Caco-2 (cell line): ENCODE measurements at regions not wholly inside any gene's neighbourhood (a gene's known extent, or its start where the extent isn't known, plus 50 kb on each side); places are given as distances from the start of the nearest gene placed in this dataset.
"Not testable (repeated sequence)": the region's sequence is repeated elsewhere in the genome, so short reads cannot be mapped to it uniquely, and the experiment has no call there.

ENCODE experiments used
- BruUV-seq: library from RNA; stranded (reverse); fragments of 400-500 nt; replicated peaks from 2 replicates; lab custom pipeline; 2021; lab: Mats Ljungman, UMichigan
- CTCF ChIA-PET: fragments of 300-600 bp; sonication (Branson Sonifier 250); formaldehyde crosslinking; loops from one replicate; lab custom pipeline; 2022; ENCODE audit warnings: antibody characterized with exemption; lab: Charles Lee
- POLR2A ChIA-PET: fragments of 300-600 bp; sonication (Branson Sonifier 250); formaldehyde crosslinking; loops from one replicate; lab custom pipeline; 2022; ENCODE audit warnings: antibody characterized with exemption; lab: Charles Lee
- DNase-seq, 2 experiments: peaks; one replicate each; pipeline versions ENCODE4 v3.0.0 to v3.0.0-alpha.2; 2020 to 2022
- H3K27me3 ChIP-seq: replicated peaks from 2 replicates; pipeline ENCODE4 v1.6.0; 2011; ENCODE audit warnings: low read length; ENCODE audit not compliant: control insufficient read depth, insufficient read depth
- H3K36me3 ChIP-seq: 2 replicates; pipeline ENCODE4 v1.5.1; 2011; ENCODE audit warnings: low read length; ENCODE audit not compliant: control insufficient read depth, insufficient read depth
- H3K4me1 ChIP-seq: fragments of 250-450 bp; sonication (Bioruptor Pico); 2 replicates; pipeline ENCODE4 v1.5.1; 2020; ENCODE audit warnings: mild to moderate bottlenecking
- H3K4me3 ChIP-seq: 2 replicates; pipeline ENCODE4 v1.5.1; 2011; ENCODE audit warnings: low read depth, mild to moderate bottlenecking, control low read depth, low read length
- H3K9me3 ChIP-seq: fragments of 250-450 bp; sonication (Bioruptor Pico); 2 replicates; pipeline ENCODE4 v1.5.1; 2020; ENCODE audit warnings: mild to moderate bottlenecking, moderate library complexity
- H3K27ac Mint-ChIP-seq: one replicate; pipeline ENCODE4 v1.8.0; 2022; ENCODE audit warnings: mixed read lengths; ENCODE audit not compliant: unreplicated experiment
- H3K27me3 Mint-ChIP-seq: one replicate; pipeline ENCODE4 v1.8.0; 2022; ENCODE audit warnings: mixed read lengths; ENCODE audit not compliant: insufficient read depth, unreplicated experiment
- H3K36me3 Mint-ChIP-seq: one replicate; pipeline ENCODE4 v1.8.0; 2022; ENCODE audit warnings: mild to moderate bottlenecking, mixed read lengths; ENCODE audit not compliant: insufficient read depth, unreplicated experiment
- H3K4me1 Mint-ChIP-seq: one replicate; pipeline ENCODE4 v1.8.0; 2022; ENCODE audit warnings: low read depth, mixed read lengths; ENCODE audit not compliant: unreplicated experiment
- H3K4me3 Mint-ChIP-seq: one replicate; pipeline ENCODE4 v1.8.0; 2022; ENCODE audit warnings: mild to moderate bottlenecking, moderate library complexity, mixed read lengths; ENCODE audit not compliant: unreplicated experiment
- H3K9me3 Mint-ChIP-seq: one replicate; pipeline ENCODE4 v1.8.0; 2022; ENCODE audit warnings: mixed read lengths; ENCODE audit not compliant: unreplicated experiment
- intact Hi-C: fragments of 100-400 bp; cut with micrococcal nuclease; formaldehyde crosslinking; loops from one replicate; pipeline ENCODE4 v1.10.0; 2022; ENCODE audit not compliant: unreplicated experiment
- TF ChIP-seq, protein P1 (sequence below), 2 experiments: fragments of 200-600 bp in 1 of 2; IDR thresholded peaks; 1 replicate in 1 of 2; 2 replicates in 1 of 2; pipeline versions ENCODE4 v1.5.1 to v1.8.0; 2011 to 2022; ENCODE audit warnings: antibody characterized with exemption in 1 of 2, control low read depth in 1 of 2, inconsistent platforms in 1 of 2, low read depth in 1 of 2, low read length in 1 of 2, mild to moderate bottlenecking in 1 of 2, moderate library complexity in 1 of 2; ENCODE audit not compliant: insufficient read depth in 1 of 2, severe bottlenecking in 1 of 2, unreplicated experiment in 1 of 2

DNA sequence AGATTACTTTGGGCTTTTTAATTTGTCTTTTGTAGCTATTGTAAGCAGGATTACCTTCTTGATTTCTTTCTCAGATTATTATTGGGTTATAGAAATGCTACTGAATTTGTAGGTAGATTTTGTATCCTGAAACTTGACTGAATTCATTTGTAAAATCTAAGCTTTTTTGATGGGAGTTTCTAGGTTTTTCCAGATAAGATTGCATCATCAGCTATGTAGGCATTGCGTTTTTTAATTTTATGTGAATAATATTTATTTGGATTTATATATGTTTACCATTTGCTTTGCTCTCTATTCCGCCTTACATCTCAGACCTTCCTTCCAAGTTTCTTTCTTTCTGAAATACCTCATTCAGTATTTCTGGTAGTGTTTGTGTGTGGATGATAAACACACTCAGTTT, 351.7 kb upstream of the ANKRD30A start:
- TF ChIP-seq, protein P1, sequence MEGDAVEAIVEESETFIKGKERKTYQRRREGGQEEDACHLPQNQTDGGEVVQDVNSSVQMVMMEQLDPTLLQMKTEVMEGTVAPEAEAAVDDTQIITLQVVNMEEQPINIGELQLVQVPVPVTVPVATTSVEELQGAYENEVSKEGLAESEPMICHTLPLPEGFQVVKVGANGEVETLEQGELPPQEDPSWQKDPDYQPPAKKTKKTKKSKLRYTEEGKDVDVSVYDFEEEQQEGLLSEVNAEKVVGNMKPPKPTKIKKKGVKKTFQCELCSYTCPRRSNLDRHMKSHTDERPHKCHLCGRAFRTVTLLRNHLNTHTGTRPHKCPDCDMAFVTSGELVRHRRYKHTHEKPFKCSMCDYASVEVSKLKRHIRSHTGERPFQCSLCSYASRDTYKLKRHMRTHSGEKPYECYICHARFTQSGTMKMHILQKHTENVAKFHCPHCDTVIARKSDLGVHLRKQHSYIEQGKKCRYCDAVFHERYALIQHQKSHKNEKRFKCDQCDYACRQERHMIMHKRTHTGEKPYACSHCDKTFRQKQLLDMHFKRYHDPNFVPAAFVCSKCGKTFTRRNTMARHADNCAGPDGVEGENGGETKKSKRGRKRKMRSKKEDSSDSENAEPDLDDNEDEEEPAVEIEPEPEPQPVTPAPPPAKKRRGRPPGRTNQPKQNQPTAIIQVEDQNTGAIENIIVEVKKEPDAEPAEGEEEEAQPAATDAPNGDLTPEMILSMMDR (IDR thresholded peaks at IDR 0.05; ENCODE audit: insufficient read depth in 1 of 2, low read depth in 1 of 2, low read length in 1 of 2, severe bottlenecking in 1 of 2, unreplicated experiment in 1 of 2), result no peak
- no peak overlapping the region for H3K27ac Mint-ChIP-seq
- BruUV-seq, result no TSS peak
- Histone ChIP-seq H3K9me3 (no peaks in the 10 kb centered on the region), H3K36me3 (no peaks in the 10 kb centered on the region), H3K4me1 (no peaks in the 10 kb centered on the region), H3K27me3 (no peaks in the 10 kb centered on the region), H3K4me3 (no peak overlapping the region)
- no peak overlapping the region for H3K4me3 Mint-ChIP-seq
- ChIA-PET POLR2A (no interaction called here), CTCF (no interaction called here)
- H3K27me3 Mint-ChIP-seq, result peaks cover 17% of the 10 kb centered on the region
- no peaks in the 10 kb centered on the region for H3K9me3 Mint-ChIP-seq
- no peak for DNase-seq
- no peaks in the 10 kb centered on the region for H3K36me3 Mint-ChIP-seq
- no peaks in the 10 kb centered on the region for H3K4me1 Mint-ChIP-seq
- intact Hi-C loops, result loop anchor here (10.0 kb wide), 1 partner anchor 159 kb away; no protein-coding TSS in a partner anchor

DNA sequence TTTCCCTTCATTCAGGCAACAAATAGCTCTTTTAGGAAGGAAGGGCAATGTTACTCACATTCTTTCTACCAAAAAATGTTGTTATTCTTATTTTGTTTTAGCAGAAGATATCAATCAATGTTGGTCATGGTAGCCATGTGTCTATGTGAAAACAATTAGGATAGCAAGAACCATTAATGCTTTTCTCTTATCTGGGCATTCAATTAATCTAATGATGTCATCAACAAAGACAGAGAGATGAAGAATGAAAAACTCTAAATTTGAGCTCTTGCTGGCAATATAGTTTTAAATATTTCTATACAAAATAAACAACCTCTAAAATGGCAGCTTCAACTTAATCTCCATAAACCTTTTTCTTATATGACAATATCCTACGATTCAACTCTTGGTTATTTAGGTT, 353.7 kb upstream of the ANKRD30A start:
- Mint-ChIP-seq H3K4me3 (no peak overlapping the region), H3K27me3 (peaks cover 12% of the 10 kb centered on the region), H3K4me1 (no peaks in the 10 kb centered on the region), H3K36me3 (no peaks in the 10 kb centered on the region), H3K9me3 (no peaks in the 10 kb centered on the region), H3K27ac (no peak overlapping the region)
- Histone ChIP-seq H3K4me1 (no peaks in the 10 kb centered on the region), H3K27me3 (no peaks in the 10 kb centered on the region), H3K36me3 (no peaks in the 10 kb centered on the region), H3K9me3 (no peaks in the 10 kb centered on the region), H3K4me3 (no peak overlapping the region)
- intact Hi-C loops, result loop anchor here (10.0 kb wide), 1 partner anchor 157 kb away; no protein-coding TSS in a partner anchor
- ChIA-PET POLR2A (no interaction called here), CTCF (interaction anchor here (0.5 to 0.7 kb wide), 2 partner anchors 78 to 111 kb away, joined by 3 read pairs; no protein-coding TSS in a partner anchor)
- no peak for DNase-seq
- TF ChIP-seq, protein P1 (IDR thresholded peaks at IDR 0.05; ENCODE audit: insufficient read depth in 1 of 2, low read depth in 1 of 2, low read length in 1 of 2, severe bottlenecking in 1 of 2, unreplicated experiment in 1 of 2), result no peak
- BruUV-seq, result no TSS peak

GRCh38 chr10:36769741-36770140, 355.7 kb upstream of the ANKRD30A start:
- intact Hi-C loops, result loop anchor here (10.0 kb wide), 1 partner anchor 155 kb away; no protein-coding TSS in a partner anchor
- BruUV-seq, H3K27me3 Mint-ChIP-seq, H3K4me1 Mint-ChIP-seq, H3K27ac Mint-ChIP-seq, H3K4me3 Mint-ChIP-seq, H3K9me3 ChIP-seq, POLR2A ChIA-PET, H3K27me3 ChIP-seq, DNase-seq, H3K4me3 ChIP-seq, H3K36me3 ChIP-seq, H3K4me1 ChIP-seq, H3K36me3 Mint-ChIP-seq, H3K9me3 Mint-ChIP-seq: not testable (repeated sequence)
- CTCF ChIA-PET, result interaction anchor here (0.5 kb wide), 1 partner anchor 1154 kb away, joined by 4 read pairs; no protein-coding TSS in a partner anchor
